GM19239 (cell line): ENCODE measurements at regions not wholly inside any gene's neighbourhood (a gene's known extent, or its start where the extent isn't known, plus 50 kb on each side); places are given as distances from the start of the nearest gene placed in this dataset.
"Not testable (repeated sequence)": the region's sequence is repeated elsewhere in the genome, so short reads cannot be mapped to it uniquely, and the experiment has no call there.

ENCODE experiments used
- DNase-seq: peaks from one replicate; pipeline ENCODE4 v3.0.0; 2011; ENCODE audit warnings: low spot score; ENCODE audit not compliant: insufficient read length
- FAIRE-seq: peaks from 2 replicates; lab custom pipeline; 2011; peaks lifted over from hg19 to GRCh38; lab: Jason Lieb, UNC

GRCh38 chr4:104643805-104644204, 149.1 kb upstream of the CXXC4 start:
- DNase-seq: no peak

GRCh38 chr4:104649631-104650030, 154.9 kb upstream of the CXXC4 start:
- DNase-seq: no peak
- FAIRE-seq: no peak

More at GRCh38 chr4:104643805-104644204, 149.1 kb upstream of the CXXC4 start:
- no peak for FAIRE-seq

GRCh38 chr4:104662269-104662668, 167.6 kb upstream of the CXXC4 start:
- not testable (repeated sequence) for FAIRE-seq, DNase-seq

GRCh38 chr4:104677116-104677515, 182.4 kb upstream of the CXXC4 start:
- no peak for DNase-seq
- FAIRE-seq: no peak

- no peak for FAIRE-seq
- no peak for DNase-seq
Measured at GRCh38 chr4:104682311-104682710, 187.6 kb upstream of the CXXC4 start.

- FAIRE-seq (no peak), DNase-seq (peak; percentile 5)
Measured at GRCh38 chr4:104693601-104694201, 199.0 kb upstream of the CXXC4 start.

GRCh38 chr4:104716584-104716983, 221.9 kb upstream of the CXXC4 start:
- FAIRE-seq (no peak), DNase-seq (no peak)

GRCh38 chr4:104719539-104720230, 225.0 kb upstream of the CXXC4 start:
- DNase-seq (no peak), FAIRE-seq (peak; percentile 60)

- FAIRE-seq: no peak
- DNase-seq: no peak
Measured at GRCh38 chr4:104722467-104722866, 227.8 kb upstream of the CXXC4 start.

- FAIRE-seq (peak; percentile 35), DNase-seq (no peak)
Measured at GRCh38 chr4:104726002-104726401, 231.3 kb upstream of the CXXC4 start.

GRCh38 chr4:104727643-104728042, 232.9 kb upstream of the CXXC4 start:
- no peak for FAIRE-seq
- DNase-seq: no peak

GRCh38 chr4:104728380-104729122, 233.9 kb upstream of the CXXC4 start:
- no peak for DNase-seq
- FAIRE-seq: no peak

- FAIRE-seq: no peak
- DNase-seq: no peak
Measured at GRCh38 chr4:104732766-104733165, 238.1 kb upstream of the CXXC4 start.

GRCh38 chr4:104735174-104735573, 240.5 kb upstream of the CXXC4 start:
- FAIRE-seq (no peak), DNase-seq (no peak)

- FAIRE-seq: no peak
- no peak for DNase-seq
Measured at GRCh38 chr4:104740161-104740560, 245.5 kb upstream of the CXXC4 start.

- FAIRE-seq (peak; percentile 94), DNase-seq (peak; percentile 14)
Measured at GRCh38 chr4:104743215-104743653, 248.5 kb upstream of the CXXC4 start.

- FAIRE-seq (peak; percentile 62), DNase-seq (no peak)
Measured at GRCh38 chr4:104747635-104748034, 252.9 kb upstream of the CXXC4 start.

GRCh38 chr4:104749062-104749461, 254.4 kb upstream of the CXXC4 start:
- FAIRE-seq (peak; percentile 94), DNase-seq (no peak)

GRCh38 chr4:104750008-104750407, 255.3 kb upstream of the CXXC4 start:
- no peak for DNase-seq
- FAIRE-seq: no peak

- FAIRE-seq (peak; percentile 71), DNase-seq (no peak)
Measured at GRCh38 chr4:104751468-104751867, 256.8 kb upstream of the CXXC4 start.

- peak; percentile 90 for FAIRE-seq
Measured at GRCh38 chr4:104752337-104752736, 257.6 kb upstream of the CXXC4 start.

More at GRCh38 chr4:104752337-104752736, 257.6 kb upstream of the CXXC4 start:
- DNase-seq: no peak
